ENCODE measurements at regions not wholly inside any gene's neighbourhood (a gene's known extent, or its start where the extent isn't known, plus 50 kb on each side); places are given as distances from the start of the nearest gene placed in this dataset.

DNA sequence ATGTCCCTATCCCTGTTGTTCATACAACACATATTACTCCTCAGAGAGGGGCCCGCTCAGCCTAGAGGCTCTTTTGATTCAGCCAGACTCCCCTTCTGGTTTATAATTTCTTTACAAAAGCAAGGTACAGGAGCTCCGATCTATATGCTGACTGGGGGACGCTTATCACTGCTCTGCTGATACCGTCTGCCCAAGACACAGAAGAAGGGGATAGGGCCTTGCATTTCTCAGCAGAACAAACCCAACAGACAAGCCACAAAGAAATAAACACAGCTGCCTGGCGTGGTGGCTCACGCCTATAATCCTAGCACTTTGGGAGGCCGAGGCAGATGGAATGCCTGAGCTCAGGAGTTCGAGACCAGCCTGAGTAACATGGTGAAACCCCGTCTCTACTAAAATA lies 109.9 kb upstream of the AKIP1 start:
- H3K9ac ChIP-seq (ENCODE audit: low read length) = no peak overlapping the region
- H3K36me3 ChIP-seq (ENCODE audit: low read length) = no peaks in the 10 kb centered on the region
- no peak overlapping the region for H3K4me3 ChIP-seq (ENCODE audit: insufficient read depth, low read length, poor library complexity, severe bottlenecking)
- H3K4me2 ChIP-seq (ENCODE audit: low read depth, low read length, poor library complexity, severe bottlenecking) = no peak overlapping the region
- H3K9me3 ChIP-seq (ENCODE audit: insufficient read depth, low read length) = no peaks in the 10 kb centered on the region
- no peaks in the 10 kb centered on the region for H3F3A ChIP-seq (ENCODE audit: insufficient read depth)
- no peak overlapping the region for H2AFZ ChIP-seq (ENCODE audit: low read depth, low read length, severe bottlenecking)
- no peaks in the 10 kb centered on the region for H3K79me2 ChIP-seq (ENCODE audit: insufficient read depth, low read length)
- H3K27me3 ChIP-seq (ENCODE audit: low read length) = no peaks in the 10 kb centered on the region
- no peaks in the 10 kb centered on the region for H3K9me2 ChIP-seq (replicated peaks; ENCODE audit: insufficient read depth, low read length)
- no peak overlapping the region for H3K27ac ChIP-seq (ENCODE audit: low read depth, low read length)
- TF ChIP-seq, protein P1, sequence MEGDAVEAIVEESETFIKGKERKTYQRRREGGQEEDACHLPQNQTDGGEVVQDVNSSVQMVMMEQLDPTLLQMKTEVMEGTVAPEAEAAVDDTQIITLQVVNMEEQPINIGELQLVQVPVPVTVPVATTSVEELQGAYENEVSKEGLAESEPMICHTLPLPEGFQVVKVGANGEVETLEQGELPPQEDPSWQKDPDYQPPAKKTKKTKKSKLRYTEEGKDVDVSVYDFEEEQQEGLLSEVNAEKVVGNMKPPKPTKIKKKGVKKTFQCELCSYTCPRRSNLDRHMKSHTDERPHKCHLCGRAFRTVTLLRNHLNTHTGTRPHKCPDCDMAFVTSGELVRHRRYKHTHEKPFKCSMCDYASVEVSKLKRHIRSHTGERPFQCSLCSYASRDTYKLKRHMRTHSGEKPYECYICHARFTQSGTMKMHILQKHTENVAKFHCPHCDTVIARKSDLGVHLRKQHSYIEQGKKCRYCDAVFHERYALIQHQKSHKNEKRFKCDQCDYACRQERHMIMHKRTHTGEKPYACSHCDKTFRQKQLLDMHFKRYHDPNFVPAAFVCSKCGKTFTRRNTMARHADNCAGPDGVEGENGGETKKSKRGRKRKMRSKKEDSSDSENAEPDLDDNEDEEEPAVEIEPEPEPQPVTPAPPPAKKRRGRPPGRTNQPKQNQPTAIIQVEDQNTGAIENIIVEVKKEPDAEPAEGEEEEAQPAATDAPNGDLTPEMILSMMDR (IDR thresholded peaks at IDR 0.05; ENCODE audit: insufficient read depth, low read length, poor library complexity, severe bottlenecking) = no peak
- TF ChIP-seq EZH2phosphoT487 (conservative IDR thresholded peaks at IDR 0.05; ENCODE audit: low read length) = no peak
- no peaks in the 10 kb centered on the region for H4K20me1 ChIP-seq (ENCODE audit: low read depth, low read length)

DNA sequence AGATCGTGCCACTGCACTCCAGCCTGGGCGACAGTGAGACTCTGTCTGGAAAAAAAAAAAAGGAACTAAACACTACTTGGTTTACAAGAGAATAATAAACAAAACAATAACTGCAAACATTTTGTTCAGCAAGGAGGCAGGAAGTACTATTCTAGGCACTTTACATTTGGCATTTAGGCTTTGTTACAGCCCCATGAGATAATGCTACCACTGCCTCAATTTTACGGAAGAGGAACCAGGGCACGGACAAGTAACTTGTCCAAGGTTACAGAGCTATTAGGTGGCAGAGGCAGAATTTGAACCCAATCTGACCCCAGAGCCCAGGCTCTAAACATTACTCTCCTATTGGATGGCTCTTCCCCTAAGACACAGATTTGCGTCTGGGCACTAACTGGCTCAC lies 108.7 kb upstream of the AKIP1 start:
- no peaks in the 10 kb centered on the region for H3K9me3 ChIP-seq (ENCODE audit: insufficient read depth, low read length)
- no peaks in the 10 kb centered on the region for H3K36me3 ChIP-seq (ENCODE audit: low read length)
- H3K4me2 ChIP-seq (ENCODE audit: low read depth, low read length, poor library complexity, severe bottlenecking) = no peak overlapping the region
- H4K20me1 ChIP-seq (ENCODE audit: low read depth, low read length) = no peaks in the 10 kb centered on the region
- H3F3A ChIP-seq (ENCODE audit: insufficient read depth) = no peaks in the 10 kb centered on the region
- H3K79me2 ChIP-seq (ENCODE audit: insufficient read depth, low read length) = no peaks in the 10 kb centered on the region
- no peak overlapping the region for H3K4me3 ChIP-seq (ENCODE audit: insufficient read depth, low read length, poor library complexity, severe bottlenecking)
- H2AFZ ChIP-seq (ENCODE audit: low read depth, low read length, severe bottlenecking) = no peak overlapping the region
- H3K9me2 ChIP-seq (replicated peaks; ENCODE audit: insufficient read depth, low read length) = no peaks in the 10 kb centered on the region
- no peaks in the 10 kb centered on the region for H3K27me3 ChIP-seq (ENCODE audit: low read length)
- no peak for TF ChIP-seq EZH2phosphoT487 (conservative IDR thresholded peaks at IDR 0.05; ENCODE audit: low read length)
- TF ChIP-seq, protein P1 (IDR thresholded peaks at IDR 0.05; ENCODE audit: insufficient read depth, low read length, poor library complexity, severe bottlenecking) = no peak
- no peak overlapping the region for H3K9ac ChIP-seq (ENCODE audit: low read length)
- H3K27ac ChIP-seq (ENCODE audit: low read depth, low read length) = no peak overlapping the region

DNA sequence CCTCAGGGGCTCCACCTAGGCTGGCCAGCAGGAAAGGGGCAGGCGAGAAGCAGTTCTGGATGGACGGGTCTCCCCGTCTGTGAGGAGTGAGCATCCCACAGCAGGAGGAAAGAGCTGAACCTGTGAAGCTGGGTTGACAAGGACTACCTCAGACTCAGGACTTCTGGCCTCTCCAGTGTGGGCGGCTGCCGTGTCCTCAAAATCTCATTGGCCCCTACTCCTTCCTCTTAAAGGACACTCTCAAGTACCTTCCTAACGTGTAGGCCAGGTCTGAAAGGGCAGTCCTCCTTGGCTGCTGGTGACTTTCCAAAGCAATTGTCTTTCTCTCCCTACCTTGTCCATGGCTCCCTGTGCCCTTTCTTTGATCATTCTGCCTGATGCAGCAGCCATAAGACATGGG lies 107.0 kb upstream of the AKIP1 start:
- H3K9ac ChIP-seq (ENCODE audit: low read length) = no peak overlapping the region
- no peak overlapping the region for H3K4me3 ChIP-seq (ENCODE audit: insufficient read depth, low read length, poor library complexity, severe bottlenecking)
- H3K27me3 ChIP-seq (ENCODE audit: low read length) = no peaks in the 10 kb centered on the region
- no peak overlapping the region for H2AFZ ChIP-seq (ENCODE audit: low read depth, low read length, severe bottlenecking)
- TF ChIP-seq, protein P1 (IDR thresholded peaks at IDR 0.05; ENCODE audit: insufficient read depth, low read length, poor library complexity, severe bottlenecking) = no peak
- no peak for TF ChIP-seq EZH2phosphoT487 (conservative IDR thresholded peaks at IDR 0.05; ENCODE audit: low read length)
- H3K9me2 ChIP-seq (replicated peaks; ENCODE audit: insufficient read depth, low read length) = no peaks in the 10 kb centered on the region
- no peaks in the 10 kb centered on the region for H3K79me2 ChIP-seq (ENCODE audit: insufficient read depth, low read length)
- H3K36me3 ChIP-seq (ENCODE audit: low read length) = no peaks in the 10 kb centered on the region
- no peaks in the 10 kb centered on the region for H3K9me3 ChIP-seq (ENCODE audit: insufficient read depth, low read length)
- no peaks in the 10 kb centered on the region for H3F3A ChIP-seq (ENCODE audit: insufficient read depth)
- H3K27ac ChIP-seq (ENCODE audit: low read depth, low read length) = no peak overlapping the region
- H3K4me2 ChIP-seq (ENCODE audit: low read depth, low read length, poor library complexity, severe bottlenecking) = no peak overlapping the region
- H4K20me1 ChIP-seq (ENCODE audit: low read depth, low read length) = no peaks in the 10 kb centered on the region

- Histone ChIP-seq H3K27ac (ENCODE audit: low read depth, low read length) (no peak overlapping the region), H2AFZ (ENCODE audit: low read depth, low read length, severe bottlenecking) (no peak overlapping the region), H3K4me3 (ENCODE audit: insufficient read depth, low read length, poor library complexity, severe bottlenecking) (no peak overlapping the region), H4K20me1 (ENCODE audit: low read depth, low read length) (no peaks in the 10 kb centered on the region), H3K79me2 (ENCODE audit: insufficient read depth, low read length) (no peaks in the 10 kb centered on the region), H3K36me3 (ENCODE audit: low read length) (no peaks in the 10 kb centered on the region), H3F3A (ENCODE audit: insufficient read depth) (no peaks in the 10 kb centered on the region), H3K9ac (ENCODE audit: low read length) (no peak overlapping the region), H3K27me3 (ENCODE audit: low read length) (no peaks in the 10 kb centered on the region), H3K9me2 (replicated peaks; ENCODE audit: insufficient read depth, low read length) (no peaks in the 10 kb centered on the region), H3K9me3 (ENCODE audit: insufficient read depth, low read length) (no peaks in the 10 kb centered on the region), H3K4me2 (ENCODE audit: low read depth, low read length, poor library complexity, severe bottlenecking) (no peak overlapping the region)
- TF ChIP-seq, protein P1 (IDR thresholded peaks at IDR 0.05; ENCODE audit: insufficient read depth, low read length, poor library complexity, severe bottlenecking) = no peak
- TF ChIP-seq EZH2phosphoT487 (conservative IDR thresholded peaks at IDR 0.05; ENCODE audit: low read length) = no peak
These were observed 105.7 kb upstream of the AKIP1 start for GRCh38 chr11:8805296-8805695.
